Subcutaneous abdominal adipose tissue (tissue), 5 donors: ENCODE measurements at regions not wholly inside any gene's neighbourhood (a gene's known extent, or its start where the extent isn't known, plus 50 kb on each side); places are given as distances from the start of the nearest gene placed in this dataset.
"Not testable (repeated sequence)": the region's sequence is repeated elsewhere in the genome, so short reads cannot be mapped to it uniquely, and the experiment has no call there.

Experiments
- H3K27ac ChIP-seq: one replicate; pipeline ENCODE4 v1.7.0; 2013; ENCODE audit warnings: low read depth, mild to moderate bottlenecking, inconsistent platforms, low read length, moderate library complexity
- H3K27me3 ChIP-seq, 5 donors: one replicate each; pipeline ENCODE4 v1.7.0; 2013; ENCODE audit warnings: low read length in 5 of 5, inconsistent platforms in 1 of 5; ENCODE audit not compliant: control insufficient read depth in 5 of 5, insufficient read depth in 4 of 5
- H3K36me3 ChIP-seq, 5 donors: one replicate each; pipeline ENCODE4 v1.7.0; 2013; ENCODE audit warnings: low read length in 5 of 5; ENCODE audit not compliant: control insufficient read depth in 5 of 5, insufficient read depth in 5 of 5
- H3K4me1 ChIP-seq, 5 donors: one replicate each; pipeline ENCODE4 v1.7.0; 2013; ENCODE audit warnings: low read length in 5 of 5, mild to moderate bottlenecking in 3 of 5, moderate library complexity in 1 of 5; ENCODE audit not compliant: control insufficient read depth in 5 of 5, insufficient read depth in 5 of 5
- H3K4me3 ChIP-seq, 5 donors: one replicate each; pipeline ENCODE4 v1.7.0; 2013; ENCODE audit warnings: low read length in 5 of 5, low read depth in 1 of 5
- H3K9ac ChIP-seq, 5 donors: one replicate each; pipeline ENCODE4 v1.7.0; 2013; ENCODE audit warnings: low read length in 5 of 5, mild to moderate bottlenecking in 4 of 5, moderate library complexity in 3 of 5
- H3K9me3 ChIP-seq, 5 donors: one replicate each; pipeline ENCODE4 v1.7.0; 2013; ENCODE audit warnings: low read length in 5 of 5; ENCODE audit not compliant: control insufficient read depth in 5 of 5
- donor health status: healthy.
- donor health status: healthy.
- donor health status: healthy.
- donor health status: healthy.
- donor health status: healthy.

GRCh38 chr3:35305406-35305805, 333.9 kb upstream of the ARPP21 start:
- no peaks in the 10 kb centered on the region for H3K27me3 ChIP-seq
- H3K9ac ChIP-seq = no peak overlapping the region
- no peak overlapping the region for H3K27ac ChIP-seq
- no peaks in the 10 kb centered on the region for H3K36me3 ChIP-seq
- no peak overlapping the region for H3K4me3 ChIP-seq
- H3K4me1 ChIP-seq = no peaks in the 10 kb centered on the region
- no peaks in the 10 kb centered on the region for H3K9me3 ChIP-seq

GRCh38 chr3:35307296-35307695, 332.0 kb upstream of the ARPP21 start:
- no peak overlapping the region for H3K4me3 ChIP-seq
- H3K9ac ChIP-seq = no peak overlapping the region
- H3K9me3 ChIP-seq = no peaks in the 10 kb centered on the region
- H3K4me1 ChIP-seq = no peaks in the 10 kb centered on the region
- no peak overlapping the region for H3K27ac ChIP-seq
- no peaks in the 10 kb centered on the region for H3K36me3 ChIP-seq
- H3K27me3 ChIP-seq = no peaks in the 10 kb centered on the region

GRCh38 chr3:35316841-35317240, 322.5 kb upstream of the ARPP21 start:
- H3K27me3 ChIP-seq, H3K27ac ChIP-seq, H3K4me1 ChIP-seq, H3K9ac ChIP-seq, H3K9me3 ChIP-seq, H3K36me3 ChIP-seq, H3K4me3 ChIP-seq: not testable (repeated sequence)

GRCh38 chr3:35320646-35321407, 318.5 kb upstream of the ARPP21 start:
- H3K9me3 ChIP-seq = peaks cover 0 to 9% (median 0%) of the 10 kb centered on the region in 5 donors
- H3K27ac ChIP-seq = no peak overlapping the region
- H3K4me3 ChIP-seq = no peak overlapping the region
- H3K27me3 ChIP-seq = no peaks in the 10 kb centered on the region
- H3K4me1 ChIP-seq = no peaks in the 10 kb centered on the region
- H3K9ac ChIP-seq = no peak overlapping the region
- H3K36me3 ChIP-seq = no peaks in the 10 kb centered on the region

- Histone ChIP-seq H3K36me3 (no peaks in the 10 kb centered on the region), H3K9me3 (peaks cover 0 to 9% (median 0%) of the 10 kb centered on the region in 5 donors), H3K27me3 (no peaks in the 10 kb centered on the region), H3K27ac (no peak overlapping the region), H3K4me3 (no peak overlapping the region), H3K4me1 (no peaks in the 10 kb centered on the region), H3K9ac (no peak overlapping the region)
Measured at GRCh38 chr3:35322070-35322469, 317.3 kb upstream of the ARPP21 start.

GRCh38 chr3:35335703-35336102, 303.6 kb upstream of the ARPP21 start:
- no peak overlapping the region for H3K9ac ChIP-seq
- H3K9me3 ChIP-seq = no peaks in the 10 kb centered on the region
- H3K4me3 ChIP-seq = no peak overlapping the region
- H3K27ac ChIP-seq = no peak overlapping the region
- H3K27me3 ChIP-seq = no peaks in the 10 kb centered on the region
- H3K4me1 ChIP-seq = peaks cover 0 to 6% (median 0%) of the 10 kb centered on the region in 5 donors
- no peaks in the 10 kb centered on the region for H3K36me3 ChIP-seq

GRCh38 chr3:35336601-35337000, 302.7 kb upstream of the ARPP21 start:
- peaks cover 0 to 6% (median 0%) of the 10 kb centered on the region in 5 donors for H3K4me1 ChIP-seq
- no peaks in the 10 kb centered on the region for H3K36me3 ChIP-seq
- H3K27me3 ChIP-seq = no peaks in the 10 kb centered on the region
- no peak overlapping the region for H3K4me3 ChIP-seq
- H3K9me3 ChIP-seq = no peaks in the 10 kb centered on the region
- no peak overlapping the region for H3K27ac ChIP-seq
- H3K9ac ChIP-seq = no peak overlapping the region

GRCh38 chr3:35338186-35338585, 301.1 kb upstream of the ARPP21 start:
- Histone ChIP-seq H3K4me1 (peaks cover 0 to 6% (median 0%) of the 10 kb centered on the region in 5 donors), H3K9ac (no peak overlapping the region), H3K27me3 (no peaks in the 10 kb centered on the region), H3K27ac (no peak overlapping the region), H3K36me3 (no peaks in the 10 kb centered on the region), H3K4me3 (no peak overlapping the region), H3K9me3 (no peaks in the 10 kb centered on the region)

GRCh38 chr3:35380196-35380595, 259.1 kb upstream of the ARPP21 start:
- no peak overlapping the region for H3K4me3 ChIP-seq
- H3K4me1 ChIP-seq = peaks cover 0 to 21% (median 11%) of the 10 kb centered on the region in 5 donors
- H3K9ac ChIP-seq = no peak overlapping the region
- no peaks in the 10 kb centered on the region for H3K9me3 ChIP-seq
- H3K36me3 ChIP-seq = no peaks in the 10 kb centered on the region
- no peak overlapping the region for H3K27ac ChIP-seq
- H3K27me3 ChIP-seq = no peaks in the 10 kb centered on the region

- Histone ChIP-seq H3K4me1 (peaks cover 0 to 21% (median 11%) of the 10 kb centered on the region in 5 donors), H3K4me3 (no peak overlapping the region), H3K9me3 (no peaks in the 10 kb centered on the region), H3K9ac (no peak overlapping the region), H3K27ac (peak overlapping the region; percentile 47), H3K27me3 (no peaks in the 10 kb centered on the region), H3K36me3 (no peaks in the 10 kb centered on the region)
Measured at GRCh38 chr3:35383216-35383615, 256.1 kb upstream of the ARPP21 start.
